C4-2B (cell line): ENCODE measurements at regions not wholly inside any gene's neighbourhood (a gene's known extent, or its start where the extent isn't known, plus 50 kb on each side); places are given as distances from the start of the nearest gene placed in this dataset.

Source experiments
- CTCF ChIP-seq: fragments of 450-650 bp; conservative IDR thresholded peaks from 2 replicates; pipeline ENCODE4 v1.5.1; 2017; ENCODE audit warnings: mild to moderate bottlenecking
- ZFX ChIP-seq: fragments of 450-650 bp; IDR thresholded peaks from 2 replicates; pipeline ENCODE4 v1.6.1; 2017

- TF ChIP-seq CTCF (no peak), ZFX (no peak)
These were observed 115.9 kb upstream of the TWIST2 start for GRCh38 chr2:238731961-238732360.
